GM19467 (cell line): ENCODE measurements at regions not wholly inside any gene's neighbourhood (a gene's known extent, or its start where the extent isn't known, plus 50 kb on each side); places are given as distances from the start of the nearest gene placed in this dataset.

Source experiments
- ATAC-seq: cut with Tn5 transposase; IDR thresholded peaks from one replicate; pipeline ENCODE4 v1.9.1; 2021; ENCODE audit warnings: mild to moderate bottlenecking, moderate library complexity; ENCODE audit not compliant: unreplicated experiment

DNA sequence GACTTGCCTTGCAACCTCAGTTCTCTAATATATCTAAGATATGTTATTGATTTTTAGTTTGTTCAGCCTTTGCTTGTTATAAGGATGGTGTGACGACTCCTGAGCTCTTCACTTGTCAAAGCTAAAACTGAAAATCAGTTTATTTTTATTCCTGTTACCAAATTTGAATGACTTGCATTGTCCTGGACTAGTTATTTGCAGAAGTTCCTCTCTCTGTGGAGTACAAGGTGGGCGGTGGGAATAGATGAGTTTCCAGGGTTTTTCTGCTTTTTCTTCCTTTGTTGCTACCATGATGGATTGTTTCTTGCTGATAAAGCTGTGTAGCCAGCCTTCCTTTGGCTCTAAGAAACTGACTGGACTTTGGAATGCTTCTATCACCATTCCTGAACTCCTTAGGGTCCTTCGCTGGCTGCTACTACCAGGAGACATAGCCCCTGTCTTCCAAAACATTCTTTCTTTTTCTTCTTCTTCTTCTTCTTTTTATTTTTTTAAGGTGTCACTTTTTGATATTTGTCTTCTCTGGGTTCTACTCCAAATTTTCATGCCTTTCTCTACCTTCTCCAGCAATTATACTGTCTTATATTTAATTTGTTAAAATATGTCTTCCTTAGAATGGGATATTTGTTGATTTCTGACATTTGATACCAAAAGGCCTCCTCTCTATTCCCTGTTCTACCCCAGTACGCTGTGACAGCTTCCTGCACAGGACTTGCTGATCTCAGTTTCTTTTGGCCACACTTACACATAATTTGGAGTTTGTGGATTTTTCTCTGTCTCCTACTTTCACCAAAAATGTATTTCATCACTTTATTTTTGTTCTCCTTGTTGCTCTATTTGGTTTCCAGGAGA is 145.1 kb upstream of the THRB start:
- ATAC-seq = no peak

DNA sequence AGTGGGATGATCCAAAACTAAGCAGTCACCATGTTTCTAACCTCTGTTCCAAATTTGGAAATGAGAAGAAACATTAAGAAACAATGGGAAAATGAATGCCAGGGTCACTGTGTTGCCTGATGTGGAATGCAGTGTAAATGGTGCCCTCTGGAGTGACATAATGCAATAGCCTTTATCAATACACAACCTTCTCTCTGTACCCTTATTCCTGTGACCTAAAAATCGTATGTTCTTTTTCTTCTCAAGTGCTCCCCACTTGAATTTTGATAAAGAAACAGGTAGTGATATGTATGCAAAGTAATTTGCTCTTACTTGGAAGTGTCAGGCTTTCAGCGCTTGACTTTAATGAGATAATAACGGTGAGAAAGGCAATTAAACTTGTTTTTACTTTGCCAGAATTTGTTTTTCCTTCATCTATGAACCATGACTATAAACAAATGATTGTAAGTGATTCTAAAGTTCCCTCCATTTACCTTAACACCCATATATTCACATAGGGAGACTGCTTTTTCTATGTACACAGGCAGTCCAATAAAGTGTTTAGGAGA is 145.8 kb upstream of the THRB start:
- no peak for ATAC-seq

DNA sequence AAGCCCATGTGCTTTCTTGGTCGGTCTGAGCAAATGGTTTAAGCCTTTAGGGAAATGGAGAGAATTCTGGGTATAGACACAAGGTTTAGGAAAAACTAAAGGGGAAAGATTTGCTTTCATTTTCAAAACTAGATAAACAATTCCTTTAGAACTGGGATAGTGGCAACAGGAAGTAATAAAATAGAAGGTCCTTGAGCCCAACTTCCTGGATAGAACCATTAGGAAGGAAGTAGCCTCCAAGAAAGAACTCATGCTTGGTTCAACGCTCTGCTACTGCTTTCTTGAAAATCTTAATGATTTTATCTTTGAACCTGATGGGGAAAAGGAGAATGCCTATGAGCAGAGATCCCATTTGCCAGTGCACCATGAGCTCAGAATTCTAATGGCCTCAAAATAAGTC is 147.0 kb upstream of the THRB start:
- no peak for ATAC-seq

DNA sequence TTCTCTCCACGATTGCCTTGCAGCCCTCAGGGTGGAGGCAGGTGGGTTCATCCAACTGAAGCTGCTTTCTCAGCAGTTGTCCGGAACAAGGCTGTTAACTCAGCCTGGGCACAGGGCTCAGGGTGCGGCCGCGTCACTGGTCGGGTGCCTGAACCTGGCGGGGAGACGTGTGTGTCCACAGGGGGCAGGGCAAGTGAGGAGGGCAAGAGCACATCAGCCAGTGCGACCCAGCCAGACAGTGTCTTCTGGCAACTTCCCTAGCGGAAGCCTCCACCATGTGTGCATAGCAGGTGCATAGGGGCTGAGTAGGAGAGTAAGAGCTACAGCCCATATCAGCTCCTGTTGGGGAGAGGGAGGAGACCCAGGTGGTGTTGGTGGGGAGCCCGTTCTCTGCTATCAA is 150.4 kb upstream of the THRB start:
- ATAC-seq = no peak

DNA sequence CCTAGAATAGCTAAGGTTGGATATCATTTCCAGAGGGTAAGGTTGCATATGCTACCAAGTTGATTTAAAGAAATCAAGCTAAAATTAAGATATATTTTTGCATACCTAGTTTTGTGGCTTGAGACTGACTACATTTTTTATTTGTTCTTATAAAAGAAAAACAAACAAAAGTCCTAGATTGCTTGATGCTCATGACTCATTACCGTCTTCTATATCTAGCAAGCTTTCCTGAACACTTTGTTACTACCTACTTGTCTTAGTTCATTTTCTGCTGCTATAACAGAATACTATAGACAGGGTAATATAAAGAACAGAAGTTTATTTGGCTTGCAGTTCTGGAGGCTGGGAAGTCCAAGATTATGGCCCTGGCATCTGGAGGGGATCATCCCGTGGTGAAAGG is 152.1 kb upstream of the THRB start:
- no peak for ATAC-seq

DNA sequence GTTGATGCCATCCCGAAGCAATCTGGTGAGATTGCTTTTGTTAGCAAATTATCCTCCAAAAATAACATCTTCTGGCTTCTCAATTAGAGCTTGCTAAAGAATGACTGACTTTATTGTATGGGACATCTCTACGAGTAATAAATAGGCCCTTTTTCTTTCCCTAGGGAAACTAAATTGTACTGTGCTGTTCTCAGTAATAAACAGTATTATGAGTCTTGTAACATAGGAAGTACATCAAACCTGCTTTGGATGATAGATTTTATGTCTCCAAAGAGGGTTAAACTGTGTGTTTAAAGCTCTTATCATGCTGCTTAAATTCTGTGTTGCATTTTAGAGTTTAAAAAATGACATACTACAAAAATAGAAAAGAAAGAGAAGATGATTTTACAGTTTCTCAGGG is 153.4 kb upstream of the THRB start:
- no peak for ATAC-seq

DNA sequence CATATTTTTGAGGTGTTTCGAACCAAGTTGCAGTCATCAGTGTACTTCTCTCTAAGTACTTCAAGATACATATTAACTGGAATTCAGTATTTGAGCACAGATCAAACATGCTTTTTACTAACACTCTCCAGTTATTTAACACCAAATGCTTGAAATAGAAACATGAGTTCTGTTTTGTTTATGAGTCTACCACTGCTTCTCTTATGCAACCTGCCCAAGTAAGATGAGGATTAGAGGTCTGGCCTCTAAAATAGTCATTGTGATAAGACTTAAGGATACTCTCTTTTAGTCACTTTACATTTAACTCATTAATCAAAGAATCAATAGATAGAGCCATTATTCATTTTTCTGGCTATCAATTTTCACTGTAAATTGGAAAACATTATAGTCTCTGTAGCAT is 156.2 kb upstream of the THRB start:
- no peak for ATAC-seq

DNA sequence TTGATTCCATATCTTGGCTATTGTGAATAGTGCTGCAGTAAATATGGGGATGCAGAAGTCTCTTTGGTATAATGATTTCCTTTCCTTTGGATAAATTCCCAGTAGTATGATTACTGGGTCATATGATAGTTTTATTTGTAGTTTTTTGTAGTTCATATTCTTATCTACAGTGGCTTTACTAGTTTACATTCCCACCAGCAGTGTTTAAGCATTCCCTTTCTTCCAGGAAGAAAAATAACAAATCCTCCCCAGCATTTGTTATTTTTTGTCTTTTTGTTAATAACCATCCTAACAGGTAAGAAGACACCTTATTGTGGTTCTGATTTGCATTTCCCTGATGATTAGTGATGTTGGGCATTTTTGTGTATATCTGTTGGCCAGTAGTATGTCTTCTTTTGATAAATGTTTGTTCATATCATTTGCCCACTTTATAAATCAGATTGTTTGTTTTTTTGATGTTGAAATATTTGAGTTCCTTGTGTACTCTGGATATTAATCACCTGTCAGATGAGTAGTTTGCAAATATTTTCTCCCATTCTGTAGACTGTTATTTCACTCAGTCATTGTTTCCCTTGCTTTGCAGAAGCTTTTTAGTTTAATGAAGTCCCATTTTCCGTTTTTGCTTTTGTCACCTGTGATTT is 163.3 kb upstream of the THRB start:
- no peak for ATAC-seq

DNA sequence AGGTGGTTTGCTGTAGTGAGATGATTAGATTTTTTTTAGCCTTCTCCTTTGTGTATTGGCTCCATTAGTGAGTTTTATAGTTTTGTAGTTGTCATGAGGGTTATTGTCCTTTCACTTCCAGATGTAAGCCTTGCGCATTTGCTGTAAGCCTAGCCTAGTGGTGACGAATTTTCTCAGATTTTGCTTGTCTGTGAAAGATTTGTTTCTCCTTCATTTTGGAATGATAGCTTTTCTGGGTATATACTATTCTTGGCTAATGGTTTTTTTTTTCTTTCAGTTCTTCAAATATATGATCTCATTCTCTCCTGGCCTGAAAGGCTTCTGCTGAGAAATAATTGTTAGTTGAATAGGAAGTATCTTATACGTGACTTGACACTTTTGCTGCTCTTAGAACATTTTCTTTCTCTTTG is 166.5 kb upstream of the THRB start:
- no peak for ATAC-seq

DNA sequence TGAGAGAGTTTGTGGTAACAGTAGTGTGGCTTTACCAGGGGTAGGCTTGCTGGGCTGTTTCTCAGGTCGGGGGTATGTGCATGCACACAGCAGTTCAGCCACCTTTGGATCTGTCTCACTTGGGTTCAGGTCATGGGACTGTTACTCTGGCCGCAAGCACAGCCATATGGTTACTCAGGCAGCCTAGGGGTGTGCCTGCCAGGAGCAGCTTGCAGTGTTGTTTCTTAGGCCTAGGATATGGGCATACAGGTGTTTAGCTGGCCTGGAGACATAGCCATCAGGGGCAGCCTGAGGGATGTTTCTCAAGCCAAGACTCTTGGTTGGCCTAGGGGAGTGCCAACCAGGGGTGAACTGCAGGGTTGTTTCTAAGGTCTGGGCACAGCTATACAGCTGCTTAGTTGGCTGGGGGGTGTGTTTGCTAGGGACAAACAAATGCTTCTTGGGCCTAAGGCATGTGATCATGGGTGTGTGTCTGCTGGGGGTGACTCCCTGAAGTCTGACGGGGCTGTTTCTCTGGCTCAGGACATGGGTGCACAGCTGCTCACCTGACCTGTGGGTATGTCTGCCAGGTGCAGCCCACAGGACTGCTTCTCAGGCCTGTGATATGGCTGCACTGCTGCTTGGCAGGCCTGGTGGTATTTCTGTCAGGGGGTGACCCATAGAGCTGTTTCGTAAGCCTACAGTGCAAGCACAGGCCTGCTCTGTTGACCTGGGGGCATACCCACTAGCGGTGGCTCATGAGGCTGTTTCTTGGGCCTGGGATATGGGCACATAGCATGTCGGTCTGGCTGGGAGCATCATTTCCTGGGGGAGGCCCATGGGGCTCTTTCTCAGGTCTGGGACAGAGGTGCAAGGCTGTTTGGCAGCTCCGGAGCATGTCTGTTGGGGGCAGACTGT is 168.0 kb upstream of the THRB start:
- ATAC-seq = no peak

DNA sequence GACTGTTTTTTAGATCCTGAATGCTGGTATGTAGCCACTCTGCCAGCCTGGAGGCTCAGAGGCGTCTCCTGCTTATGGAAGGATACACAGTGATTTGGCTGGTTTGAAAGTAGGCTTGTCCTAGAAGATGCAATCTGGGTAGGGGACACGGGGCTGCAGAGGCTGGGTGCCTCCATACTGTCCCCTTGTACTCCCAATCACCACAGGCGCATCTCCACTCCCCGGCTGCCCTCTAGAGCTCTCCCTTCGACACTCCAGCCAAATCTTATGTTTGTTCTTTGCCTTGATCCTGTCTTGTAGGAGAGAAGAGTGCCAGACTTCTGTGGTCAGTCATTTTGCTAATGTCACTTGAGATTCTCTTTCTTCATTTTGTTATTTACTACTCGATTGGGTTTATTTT is 168.8 kb upstream of the THRB start:
- no peak for ATAC-seq

DNA sequence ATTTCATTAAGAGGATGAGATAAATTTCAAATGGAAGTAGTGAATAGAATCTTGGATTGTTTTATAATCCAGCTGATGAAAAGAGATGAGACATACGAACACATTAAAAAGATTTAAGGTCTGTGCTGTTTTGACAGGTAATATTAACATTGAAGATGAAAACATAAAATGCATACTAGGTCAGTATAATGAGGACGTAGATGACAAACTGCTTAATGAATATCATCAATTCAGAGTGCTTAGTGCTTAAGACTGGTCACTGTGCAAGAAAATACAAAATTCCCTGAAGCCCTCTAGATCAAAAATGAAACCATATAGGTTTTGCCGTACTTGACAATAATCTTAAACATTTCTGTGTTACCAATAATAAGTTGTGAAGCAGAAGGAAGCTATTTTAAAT is 173.4 kb upstream of the THRB start:
- no peak for ATAC-seq

DNA sequence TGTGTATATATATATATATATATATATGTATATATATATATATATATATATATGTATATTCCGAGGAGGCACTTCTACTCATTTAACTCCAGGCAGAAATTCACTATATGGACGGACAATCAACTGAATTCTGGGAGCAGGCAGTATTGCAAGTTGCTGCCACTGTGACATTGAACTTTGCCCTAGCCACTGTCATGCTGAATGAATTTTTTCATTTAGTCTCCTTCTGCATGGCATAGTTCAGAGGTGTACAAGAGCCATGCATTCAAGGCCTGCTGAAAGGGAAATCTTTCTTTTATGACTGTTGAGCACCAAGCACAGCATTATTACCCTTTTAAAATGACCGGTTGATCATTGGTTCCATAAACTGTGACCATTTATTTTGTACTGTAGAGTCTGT is 176.2 kb upstream of the THRB start:
- no peak for ATAC-seq

DNA sequence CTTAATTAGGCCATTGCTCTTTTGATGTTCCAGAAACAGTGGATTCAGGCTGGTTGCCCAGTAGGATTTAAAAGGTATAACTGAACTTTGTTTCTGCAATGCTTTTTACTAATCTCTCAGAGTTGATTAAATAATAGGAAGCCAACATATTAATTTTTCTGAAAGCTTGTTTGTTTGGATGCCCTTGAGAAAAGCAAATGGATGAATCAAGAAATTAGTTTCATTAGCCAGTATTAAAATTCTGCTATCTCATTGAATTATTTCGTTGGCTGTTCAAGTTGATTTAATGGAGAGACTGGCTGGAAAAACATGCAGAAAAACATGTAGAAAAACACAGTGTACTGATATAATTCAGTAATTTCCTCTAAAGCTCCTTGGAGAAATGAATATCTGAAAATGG is 178.9 kb upstream of the THRB start:
- no peak for ATAC-seq

DNA sequence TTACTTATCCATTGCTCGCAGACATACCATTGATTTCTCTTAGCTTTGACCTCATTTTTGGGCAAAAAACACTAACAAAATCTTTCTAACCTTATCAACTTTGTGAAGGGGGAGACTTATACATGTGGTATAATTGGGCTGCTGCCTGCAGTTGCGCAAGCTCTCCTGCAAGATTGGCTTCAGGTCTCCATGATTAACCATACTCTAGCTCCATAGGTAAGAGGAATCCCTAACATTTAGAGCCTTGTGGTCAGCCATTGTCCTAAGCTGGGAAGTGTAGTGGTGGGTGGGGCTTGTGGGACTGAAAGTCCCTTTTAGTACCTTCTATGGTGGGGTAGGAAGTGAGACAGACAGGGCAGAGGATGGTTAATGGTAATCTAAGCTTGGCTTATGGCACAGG is 179.6 kb upstream of the THRB start:
- no peak for ATAC-seq

DNA sequence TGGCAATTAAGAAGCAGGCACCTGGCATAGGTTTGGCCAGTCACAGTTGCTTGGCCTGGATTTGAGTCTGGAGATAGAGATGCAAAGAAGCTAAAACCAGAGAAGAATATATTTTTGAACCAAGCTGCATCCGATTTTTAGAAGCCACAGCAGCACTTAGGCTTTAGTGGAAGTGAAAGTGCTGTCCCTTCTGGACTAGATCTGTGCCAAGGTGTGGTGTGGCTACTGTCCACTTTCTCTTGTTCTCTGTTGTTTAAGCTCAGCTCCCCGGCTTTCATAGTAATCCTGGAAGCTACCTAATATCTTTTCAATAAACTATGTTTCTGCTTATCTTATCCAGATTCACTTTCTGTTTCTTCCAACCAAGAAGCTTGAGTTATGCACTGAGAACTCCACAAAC is 183.4 kb upstream of the THRB start:
- ATAC-seq = no peak

DNA sequence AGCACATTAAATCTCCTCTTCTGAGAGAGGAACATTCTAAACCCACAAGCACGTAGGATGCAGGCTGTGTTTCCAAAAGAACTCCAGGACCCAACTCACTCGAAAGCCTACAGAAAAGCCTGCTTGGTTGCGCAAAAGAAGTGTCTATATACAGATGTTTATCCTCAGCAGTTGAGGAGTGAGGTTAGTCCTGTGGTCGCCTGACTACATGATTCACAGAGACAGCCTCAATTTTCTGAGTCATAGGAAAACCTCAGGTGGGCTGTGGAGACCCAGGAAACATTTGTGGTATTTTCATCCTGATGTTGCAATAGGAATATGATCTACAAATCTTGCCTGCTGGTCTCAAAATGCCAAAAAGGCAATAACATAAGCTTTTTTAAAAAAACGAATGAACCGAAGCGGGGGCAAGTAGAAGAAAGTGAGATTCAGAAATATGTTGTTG is 183.8 kb upstream of the THRB start:
- ATAC-seq = no peak

DNA sequence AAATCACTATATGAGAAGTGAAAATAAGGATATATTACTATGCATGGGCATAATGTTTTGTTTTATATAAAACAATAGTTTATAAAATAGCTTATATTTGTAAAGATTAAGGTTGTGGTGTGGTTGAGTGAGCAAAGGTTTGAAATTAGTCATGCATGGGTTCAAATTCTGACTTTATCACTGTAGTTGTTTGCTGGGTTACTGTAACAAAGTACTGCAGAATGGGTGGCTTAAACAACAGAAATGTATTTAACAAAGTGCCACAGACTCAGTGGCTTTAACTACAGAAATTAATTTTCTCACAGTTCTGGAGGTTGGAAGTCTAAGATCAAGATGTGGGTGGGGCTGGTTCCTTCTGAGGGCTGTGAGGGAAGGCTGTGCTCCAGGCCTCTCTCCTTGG is 184.8 kb upstream of the THRB start:
- ATAC-seq = no peak

DNA sequence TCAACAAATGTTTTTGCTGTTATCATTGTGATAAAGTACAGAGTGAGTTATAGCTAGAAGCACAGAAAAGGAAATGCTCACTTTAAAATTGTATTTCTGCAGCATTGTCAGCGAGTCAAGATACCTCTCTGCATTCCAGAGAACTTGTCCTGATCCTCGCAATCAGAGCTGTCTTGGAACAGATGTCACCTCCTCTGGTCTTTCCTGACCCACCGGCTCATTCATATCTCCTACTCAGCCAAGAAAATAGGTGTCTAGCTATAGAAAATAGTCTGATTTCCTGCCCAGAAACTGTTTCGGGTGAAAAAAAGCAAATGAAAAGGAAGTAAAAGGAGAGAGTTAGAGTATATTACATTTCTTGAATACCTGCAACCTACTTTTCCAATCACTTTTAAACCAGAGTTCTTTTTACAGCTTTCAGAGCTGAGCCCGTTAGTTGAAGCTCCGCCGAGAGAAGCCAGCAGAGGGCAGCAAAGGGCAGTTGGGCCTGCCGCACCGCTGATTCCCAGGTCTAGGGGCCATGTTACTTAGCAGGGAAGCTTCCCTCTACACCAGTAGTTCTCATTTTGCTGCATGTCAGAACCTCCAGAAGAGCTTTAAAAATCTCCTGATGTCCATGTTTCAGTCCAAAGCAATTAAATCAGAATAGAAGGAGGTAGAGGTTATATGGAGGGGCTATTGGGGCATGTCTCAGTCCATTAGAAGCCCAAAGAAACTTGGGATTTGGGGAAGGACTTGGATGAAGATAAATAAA is 185.7 kb upstream of the THRB start:
- ATAC-seq = peak; percentile 66

DNA sequence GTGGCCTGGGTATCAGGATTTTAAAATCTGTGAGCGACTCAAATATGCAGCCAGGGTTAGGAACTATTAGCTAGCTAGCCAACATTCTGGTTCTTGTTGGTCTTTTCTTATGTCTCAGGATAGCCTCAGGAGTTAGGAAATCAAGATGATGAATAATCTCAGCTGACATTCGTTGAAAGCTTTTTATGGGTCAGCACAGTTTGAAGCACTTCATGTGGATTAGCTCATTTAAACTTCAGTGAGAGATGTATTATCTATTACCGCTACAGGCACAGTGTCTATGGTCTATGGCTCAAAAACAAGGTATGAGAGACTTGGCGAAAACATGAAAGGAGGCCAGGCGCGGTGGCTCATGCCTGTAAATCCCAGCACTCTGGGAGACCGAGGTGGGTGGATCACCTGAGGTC is 187.5 kb upstream of the THRB start:
- no peak for ATAC-seq

DNA sequence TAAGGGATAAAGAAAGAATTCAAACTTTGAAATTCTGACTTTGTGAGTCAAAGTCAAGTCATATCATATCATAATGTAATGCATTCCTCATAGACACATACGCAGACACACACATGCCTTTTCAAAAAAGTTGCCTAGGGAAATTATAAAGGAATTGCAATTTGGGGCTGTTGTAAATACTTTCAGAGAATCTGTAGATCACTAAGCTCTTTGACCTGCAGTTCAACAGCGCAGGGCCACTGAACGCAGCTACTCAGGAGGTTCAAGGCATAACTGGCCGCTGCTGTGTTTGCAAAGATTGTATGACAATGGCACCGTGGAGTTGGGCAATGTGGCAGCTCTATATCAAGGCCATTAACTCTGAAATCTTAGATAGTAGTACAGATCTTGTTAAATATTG is 188.4 kb upstream of the THRB start:
- no peak for ATAC-seq
